Transverse colon (tissue), 3 donors: ENCODE measurements at regions not wholly inside any gene's neighbourhood (a gene's known extent, or its start where the extent isn't known, plus 50 kb on each side); places are given as distances from the start of the nearest gene placed in this dataset.

Source experiments
- CTCF ChIP-seq, 5 experiments: fragments of 200-600 bp in 3 of 5; fragments of 450-650 bp in 2 of 5; sonication (generic) in 3 of 5; IDR thresholded peaks; 1 replicate in 2 of 5; 2 replicates in 3 of 5; pipeline ENCODE4 v1.5.1; 2016 to 2017; ENCODE audit warnings: antibody characterized with exemption in 5 of 5, inconsistent platforms in 3 of 5, mild to moderate bottlenecking in 2 of 5, moderate library complexity in 1 of 5
- EP300 ChIP-seq: sonication (generic); formaldehyde crosslinking; IDR thresholded peaks from one replicate; pipeline ENCODE4 v1.6.1; 2017; ENCODE audit warnings: antibody characterized with exemption, low read depth
- POLR2A ChIP-seq: fragments of 450-650 bp; IDR thresholded peaks from one replicate; pipeline ENCODE4 v1.6.1; 2016; ENCODE audit warnings: antibody characterized with exemption, mild to moderate bottlenecking, moderate library complexity

- TF ChIP-seq EP300 (no peak), CTCF (IDR thresholded peaks at IDR 0.05) (no peak), POLR2A (no peak)
These were observed 237.4 kb downstream of the LPIN1 start for GRCh38 chr2:11983870-11984269.
